Neural progenitor cell (in vitro differentiated cells): ENCODE measurements at regions not wholly inside any gene's neighbourhood (a gene's known extent, or its start where the extent isn't known, plus 50 kb on each side); places are given as distances from the start of the nearest gene placed in this dataset.

Experiments
- DNase-seq: peaks from one replicate; pipeline ENCODE4 v3.0.0-alpha.2; 2016; ENCODE audit warnings: low spot score
- H2AFZ ChIP-seq: fragments of 200-600 bp; sonication (generic); replicated peaks from 2 replicates; pipeline ENCODE4 v1.6.1; 2016; ENCODE audit warnings: antibody characterized with exemption
- H3F3A ChIP-seq: fragments of 200-600 bp; sonication (generic); 2 replicates; pipeline ENCODE4 v1.6.1; 2016; ENCODE audit warnings: antibody characterized with exemption, low read depth
- H3K27ac ChIP-seq: fragments of 200-600 bp; sonication (generic); 2 replicates; pipeline ENCODE4 v1.5.1; 2016; ENCODE audit warnings: mild to moderate bottlenecking
- H3K27me3 ChIP-seq: fragments of 200-600 bp; sonication (generic); 2 replicates; pipeline ENCODE4 v1.6.1; 2016; ENCODE audit warnings: mild to moderate bottlenecking, moderate library complexity
- H3K36me3 ChIP-seq: fragments of 200-600 bp; sonication (generic); 2 replicates; pipeline ENCODE4 v1.5.1; 2016
- H3K4me1 ChIP-seq: fragments of 200-600 bp; sonication (generic); 2 replicates; pipeline ENCODE4 v1.6.1; 2016; ENCODE audit warnings: mixed run types
- H3K4me2 ChIP-seq: fragments of 200-600 bp; sonication (generic); 2 replicates; pipeline ENCODE4 v1.6.1; 2016
- H3K4me3 ChIP-seq: fragments of 200-600 bp; sonication (generic); 2 replicates; pipeline ENCODE4 v1.5.1; 2016
- H3K79me2 ChIP-seq: fragments of 200-600 bp; sonication (generic); 2 replicates; pipeline ENCODE4 v1.6.1; 2016; ENCODE audit warnings: low read depth
- H3K9ac ChIP-seq: fragments of 200-600 bp; sonication (generic); 2 replicates; pipeline ENCODE4 v1.6.1; 2016
- H3K9me3 ChIP-seq: fragments of 200-600 bp; sonication (generic); 2 replicates; pipeline ENCODE4 v1.5.1; 2016; ENCODE audit warnings: low read depth
- H4K20me1 ChIP-seq: fragments of 200-600 bp; sonication (generic); 2 replicates; pipeline ENCODE4 v1.6.1; 2016; ENCODE audit warnings: low read depth
- H3K27ac Mint-ChIP-seq: 3 replicates; pipeline ENCODE4 v1.8.0; 2021; ENCODE audit warnings: mixed read lengths
- H3K27me3 Mint-ChIP-seq: 2 replicates; pipeline ENCODE4 v1.8.0; 2022; ENCODE audit warnings: low read depth, mild to moderate bottlenecking, inconsistent platforms, moderate library complexity, mixed read lengths; ENCODE audit not compliant: insufficient read depth
- H3K36me3 Mint-ChIP-seq: 3 replicates; pipeline ENCODE4 v1.8.0; 2021; ENCODE audit warnings: mixed read lengths
- H3K4me1 Mint-ChIP-seq: 3 replicates; pipeline ENCODE4 v1.8.0; 2021; ENCODE audit warnings: mixed read lengths
- H3K4me3 Mint-ChIP-seq: 3 replicates; pipeline ENCODE4 v1.8.0; 2021; ENCODE audit warnings: mild to moderate bottlenecking, moderate library complexity, mixed read lengths
- H3K9me3 Mint-ChIP-seq: 3 replicates; pipeline ENCODE4 v1.8.0; 2020; ENCODE audit warnings: mixed read lengths
- CTCF ChIP-seq: fragments of 200-600 bp; sonication (generic); IDR thresholded peaks from 2 replicates; pipeline ENCODE4 v1.5.1; 2017; ENCODE audit warnings: antibody characterized with exemption, mild to moderate bottlenecking
- EZH2 ChIP-seq: fragments of 200-600 bp; sonication (generic); IDR thresholded peaks from 2 replicates; pipeline ENCODE4 v1.6.1; 2017; ENCODE audit warnings: antibody characterized with exemption, mild to moderate bottlenecking, moderate library complexity
- EZH2phosphoT487 ChIP-seq: fragments of 200-600 bp; sonication (generic); IDR thresholded peaks from 2 replicates; pipeline ENCODE4 v1.6.1; 2017; ENCODE audit warnings: antibody characterized with exemption

GRCh38 chr20:40397467-40397866, 291.6 kb downstream of the MAFB start:
- Histone ChIP-seq H3K4me2 (no peak overlapping the region), H3K79me2 (no peaks in the 10 kb centered on the region), H3K4me1 (no peaks in the 10 kb centered on the region), H3K27me3 (no peaks in the 10 kb centered on the region), H3K36me3 (no peaks in the 10 kb centered on the region), H3K27ac (no peak overlapping the region), H4K20me1 (no peaks in the 10 kb centered on the region), H2AFZ (no peak overlapping the region), H3F3A (no peaks in the 10 kb centered on the region), H3K9ac (no peak overlapping the region), H3K4me3 (no peak overlapping the region), H3K9me3 (no peaks in the 10 kb centered on the region)
- peaks cover 2% of the 10 kb centered on the region for H3K27me3 Mint-ChIP-seq
- TF ChIP-seq CTCF (no peak), EZH2 (no peak), EZH2phosphoT487 (no peak)
- no peak overlapping the region for H3K4me3 Mint-ChIP-seq
- no peak overlapping the region for H3K27ac Mint-ChIP-seq
- no peaks in the 10 kb centered on the region for H3K4me1 Mint-ChIP-seq
- H3K36me3 Mint-ChIP-seq = no peaks in the 10 kb centered on the region
- DNase-seq = no peak
- H3K9me3 Mint-ChIP-seq = no peaks in the 10 kb centered on the region

- H3K4me1 ChIP-seq = no peaks in the 10 kb centered on the region
- no peaks in the 10 kb centered on the region for H3K9me3 ChIP-seq
- no peaks in the 10 kb centered on the region for H3K79me2 ChIP-seq
- H3K27me3 Mint-ChIP-seq = peaks cover 2% of the 10 kb centered on the region
- no peak overlapping the region for H3K9ac ChIP-seq
- no peaks in the 10 kb centered on the region for H3K36me3 Mint-ChIP-seq
- DNase-seq = no peak
- H3K4me2 ChIP-seq = no peak overlapping the region
- H3K4me3 Mint-ChIP-seq = no peak overlapping the region
- H3K4me1 Mint-ChIP-seq = no peaks in the 10 kb centered on the region
- no peaks in the 10 kb centered on the region for H4K20me1 ChIP-seq
- H3K27ac Mint-ChIP-seq = no peak overlapping the region
- H3K27me3 ChIP-seq = no peaks in the 10 kb centered on the region
- H3F3A ChIP-seq = no peaks in the 10 kb centered on the region
- TF ChIP-seq CTCF (no peak), EZH2phosphoT487 (no peak), EZH2 (no peak)
- no peak overlapping the region for H3K4me3 ChIP-seq
- H2AFZ ChIP-seq = no peak overlapping the region
- H3K9me3 Mint-ChIP-seq = no peaks in the 10 kb centered on the region
- no peaks in the 10 kb centered on the region for H3K36me3 ChIP-seq
- no peak overlapping the region for H3K27ac ChIP-seq
Measured at GRCh38 chr20:40393197-40394079, 295.6 kb downstream of the MAFB start.

- Mint-ChIP-seq H3K27me3 (no peaks in the 10 kb centered on the region), H3K36me3 (no peaks in the 10 kb centered on the region), H3K4me3 (no peak overlapping the region), H3K4me1 (no peaks in the 10 kb centered on the region), H3K27ac (no peak overlapping the region), H3K9me3 (no peaks in the 10 kb centered on the region)
- Histone ChIP-seq H2AFZ (no peak overlapping the region), H3K4me3 (no peak overlapping the region), H3K4me2 (no peak overlapping the region), H3K9me3 (no peaks in the 10 kb centered on the region), H3K27me3 (no peaks in the 10 kb centered on the region), H4K20me1 (no peaks in the 10 kb centered on the region), H3K27ac (no peak overlapping the region), H3K9ac (no peak overlapping the region), H3K36me3 (no peaks in the 10 kb centered on the region), H3K79me2 (no peaks in the 10 kb centered on the region), H3F3A (no peaks in the 10 kb centered on the region), H3K4me1 (no peaks in the 10 kb centered on the region)
- TF ChIP-seq EZH2 (no peak), CTCF (no peak), EZH2phosphoT487 (no peak)
- no peak for DNase-seq
Measured at GRCh38 chr20:40390654-40391053, 298.4 kb downstream of the MAFB start.
